Gastroesophageal sphincter (tissue), 3 donors: ENCODE measurements at regions not wholly inside any gene's neighbourhood (a gene's known extent, or its start where the extent isn't known, plus 50 kb on each side); places are given as distances from the start of the nearest gene placed in this dataset.

Source experiments
- POLR2A ChIP-seq, 2 donors: fragments of 450-650 bp; IDR thresholded peaks; one replicate each; pipeline ENCODE4 v1.6.1; 2017; ENCODE audit warnings: antibody characterized with exemption in 2 of 2, mild to moderate bottlenecking in 2 of 2, moderate library complexity in 1 of 2
- TF ChIP-seq, protein P1 (sequence below), 4 experiments: fragments of 200-600 bp in 2 of 4; fragments of 450-650 bp in 2 of 4; sonication (generic) in 1 of 4; IDR thresholded peaks; one replicate each; pipeline ENCODE4 v1.5.1; 2017 to 2019; ENCODE audit warnings: antibody characterized with exemption in 4 of 4, mild to moderate bottlenecking in 2 of 4, moderate library complexity in 2 of 4

- TF ChIP-seq, protein P1, sequence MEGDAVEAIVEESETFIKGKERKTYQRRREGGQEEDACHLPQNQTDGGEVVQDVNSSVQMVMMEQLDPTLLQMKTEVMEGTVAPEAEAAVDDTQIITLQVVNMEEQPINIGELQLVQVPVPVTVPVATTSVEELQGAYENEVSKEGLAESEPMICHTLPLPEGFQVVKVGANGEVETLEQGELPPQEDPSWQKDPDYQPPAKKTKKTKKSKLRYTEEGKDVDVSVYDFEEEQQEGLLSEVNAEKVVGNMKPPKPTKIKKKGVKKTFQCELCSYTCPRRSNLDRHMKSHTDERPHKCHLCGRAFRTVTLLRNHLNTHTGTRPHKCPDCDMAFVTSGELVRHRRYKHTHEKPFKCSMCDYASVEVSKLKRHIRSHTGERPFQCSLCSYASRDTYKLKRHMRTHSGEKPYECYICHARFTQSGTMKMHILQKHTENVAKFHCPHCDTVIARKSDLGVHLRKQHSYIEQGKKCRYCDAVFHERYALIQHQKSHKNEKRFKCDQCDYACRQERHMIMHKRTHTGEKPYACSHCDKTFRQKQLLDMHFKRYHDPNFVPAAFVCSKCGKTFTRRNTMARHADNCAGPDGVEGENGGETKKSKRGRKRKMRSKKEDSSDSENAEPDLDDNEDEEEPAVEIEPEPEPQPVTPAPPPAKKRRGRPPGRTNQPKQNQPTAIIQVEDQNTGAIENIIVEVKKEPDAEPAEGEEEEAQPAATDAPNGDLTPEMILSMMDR (IDR thresholded peaks at IDR 0.05), result no peak
- TF ChIP-seq POLR2A (IDR thresholded peaks at IDR 0.05), result no peak
These were observed 85.7 kb downstream of the SOX2 start for GRCh38 chr3:181797431-181797830.
